ENCODE measurements at regions not wholly inside any gene's neighbourhood (a gene's known extent, or its start where the extent isn't known, plus 50 kb on each side); places are given as distances from the start of the nearest gene placed in this dataset.
A peak's percentile ranks its signal among the peaks of the same experiment; 100 is the strongest.

- Histone ChIP-seq H3K4me1 (ENCODE audit: control insufficient read depth, insufficient read depth, low read length, unreplicated experiment) (no peaks in the 10 kb centered on the region), H3K4me3 (ENCODE audit: low read depth, low read length) (no peak overlapping the region), H3K79me2 (ENCODE audit: control insufficient read depth, insufficient read depth, low read length, unreplicated experiment) (no peaks in the 10 kb centered on the region)
These were observed 358.1 kb upstream of the SYT4 start for GRCh38 chr18:43635397-43635796.

GRCh38 chr18:43642727-43643330 is 365.5 kb upstream of the SYT4 start:
- Histone ChIP-seq H3K36me3 (ENCODE audit: insufficient read depth, low read length) (no peaks in the 10 kb centered on the region), H3K4me3 (ENCODE audit: low read depth, low read length) (no peak overlapping the region), H3K27me3 (ENCODE audit: insufficient read depth, low read length) (no peaks in the 10 kb centered on the region), H3K4me1 (ENCODE audit: control insufficient read depth, insufficient read depth, low read length, unreplicated experiment) (no peaks in the 10 kb centered on the region), H3K79me2 (ENCODE audit: control insufficient read depth, insufficient read depth, low read length, unreplicated experiment) (no peaks in the 10 kb centered on the region), H3K27ac (ENCODE audit: low read depth, low read length) (no peak overlapping the region), H2AFZ (ENCODE audit: low read length, unreplicated experiment) (no peak overlapping the region)

More at GRCh38 chr18:43635397-43635796, 358.1 kb upstream of the SYT4 start:
- no peak overlapping the region for H3K27ac ChIP-seq (ENCODE audit: low read depth, low read length)
- no peaks in the 10 kb centered on the region for H3K27me3 ChIP-seq (ENCODE audit: insufficient read depth, low read length)
- H2AFZ ChIP-seq (ENCODE audit: low read length, unreplicated experiment) = no peak overlapping the region
- no peaks in the 10 kb centered on the region for H3K36me3 ChIP-seq (ENCODE audit: insufficient read depth, low read length)

- Histone ChIP-seq H3K27ac (ENCODE audit: low read depth, low read length) (no peak overlapping the region), H3K4me3 (ENCODE audit: low read depth, low read length) (no peak overlapping the region), H3K79me2 (ENCODE audit: control insufficient read depth, insufficient read depth, low read length, unreplicated experiment) (no peaks in the 10 kb centered on the region), H3K36me3 (ENCODE audit: insufficient read depth, low read length) (no peaks in the 10 kb centered on the region), H3K27me3 (ENCODE audit: insufficient read depth, low read length) (no peaks in the 10 kb centered on the region), H2AFZ (ENCODE audit: low read length, unreplicated experiment) (no peak overlapping the region), H3K4me1 (ENCODE audit: control insufficient read depth, insufficient read depth, low read length, unreplicated experiment) (no peaks in the 10 kb centered on the region)
These were observed 370.7 kb upstream of the SYT4 start for GRCh38 chr18:43648002-43648401.

GRCh38 chr18:43649649-43650357 is 372.5 kb upstream of the SYT4 start:
- Histone ChIP-seq H3K4me3 (ENCODE audit: low read depth, low read length) (no peak overlapping the region), H3K36me3 (ENCODE audit: insufficient read depth, low read length) (no peaks in the 10 kb centered on the region), H3K4me1 (ENCODE audit: control insufficient read depth, insufficient read depth, low read length, unreplicated experiment) (no peaks in the 10 kb centered on the region), H3K79me2 (ENCODE audit: control insufficient read depth, insufficient read depth, low read length, unreplicated experiment) (no peaks in the 10 kb centered on the region), H3K27me3 (ENCODE audit: insufficient read depth, low read length) (no peaks in the 10 kb centered on the region), H2AFZ (ENCODE audit: low read length, unreplicated experiment) (no peak overlapping the region), H3K27ac (ENCODE audit: low read depth, low read length) (no peak overlapping the region)

GRCh38 chr18:43650426-43650825 is 373.1 kb upstream of the SYT4 start:
- Histone ChIP-seq H3K4me1 (ENCODE audit: control insufficient read depth, insufficient read depth, low read length, unreplicated experiment) (no peaks in the 10 kb centered on the region), H3K27ac (ENCODE audit: low read depth, low read length) (no peak overlapping the region), H3K36me3 (ENCODE audit: insufficient read depth, low read length) (no peaks in the 10 kb centered on the region), H3K4me3 (ENCODE audit: low read depth, low read length) (no peak overlapping the region), H2AFZ (ENCODE audit: low read length, unreplicated experiment) (no peak overlapping the region), H3K79me2 (ENCODE audit: control insufficient read depth, insufficient read depth, low read length, unreplicated experiment) (no peaks in the 10 kb centered on the region), H3K27me3 (ENCODE audit: insufficient read depth, low read length) (no peaks in the 10 kb centered on the region)

- H3K4me3 ChIP-seq (ENCODE audit: low read depth, low read length) = no peak overlapping the region
- H3K79me2 ChIP-seq (ENCODE audit: control insufficient read depth, insufficient read depth, low read length, unreplicated experiment) = no peaks in the 10 kb centered on the region
- no peaks in the 10 kb centered on the region for H3K27me3 ChIP-seq (ENCODE audit: insufficient read depth, low read length)
- H3K4me1 ChIP-seq (ENCODE audit: control insufficient read depth, insufficient read depth, low read length, unreplicated experiment) = no peaks in the 10 kb centered on the region
- H2AFZ ChIP-seq (ENCODE audit: low read length, unreplicated experiment) = no peak overlapping the region
- H3K36me3 ChIP-seq (ENCODE audit: insufficient read depth, low read length) = no peaks in the 10 kb centered on the region
- H3K27ac ChIP-seq (ENCODE audit: low read depth, low read length) = no peak overlapping the region
These were observed 373.8 kb upstream of the SYT4 start for GRCh38 chr18:43651057-43651456.

- Histone ChIP-seq H3K4me1 (ENCODE audit: control insufficient read depth, insufficient read depth, low read length, unreplicated experiment) (peaks cover under 1% of the 10 kb centered on the region), H2AFZ (ENCODE audit: low read length, unreplicated experiment) (no peak overlapping the region), H3K79me2 (ENCODE audit: control insufficient read depth, insufficient read depth, low read length, unreplicated experiment) (no peaks in the 10 kb centered on the region), H3K27me3 (ENCODE audit: insufficient read depth, low read length) (no peaks in the 10 kb centered on the region), H3K27ac (ENCODE audit: low read depth, low read length) (no peak overlapping the region), H3K4me3 (ENCODE audit: low read depth, low read length) (no peak overlapping the region), H3K36me3 (ENCODE audit: insufficient read depth, low read length) (no peaks in the 10 kb centered on the region)
These were observed 379.3 kb upstream of the SYT4 start for GRCh38 chr18:43656547-43656946.

GRCh38 chr18:43661570-43661969 is 384.3 kb upstream of the SYT4 start:
- no peaks in the 10 kb centered on the region for H3K36me3 ChIP-seq (ENCODE audit: insufficient read depth, low read length)
- no peaks in the 10 kb centered on the region for H3K79me2 ChIP-seq (ENCODE audit: control insufficient read depth, insufficient read depth, low read length, unreplicated experiment)
- no peak overlapping the region for H2AFZ ChIP-seq (ENCODE audit: low read length, unreplicated experiment)
- H3K27ac ChIP-seq (ENCODE audit: low read depth, low read length) = peak overlapping the region; percentile 84; the same call in 1 of the 2 replicates
- peaks cover 29% of the 10 kb centered on the region for H3K4me1 ChIP-seq (ENCODE audit: control insufficient read depth, insufficient read depth, low read length, unreplicated experiment)
- H3K4me3 ChIP-seq (ENCODE audit: low read depth, low read length) = no peak overlapping the region
- H3K27me3 ChIP-seq (ENCODE audit: insufficient read depth, low read length) = no peaks in the 10 kb centered on the region

GRCh38 chr18:43662657-43663056 is 385.4 kb upstream of the SYT4 start:
- Histone ChIP-seq H3K4me1 (ENCODE audit: control insufficient read depth, insufficient read depth, low read length, unreplicated experiment) (peaks cover 29% of the 10 kb centered on the region), H3K36me3 (ENCODE audit: insufficient read depth, low read length) (no peaks in the 10 kb centered on the region), H3K79me2 (ENCODE audit: control insufficient read depth, insufficient read depth, low read length, unreplicated experiment) (no peaks in the 10 kb centered on the region), H3K27me3 (ENCODE audit: insufficient read depth, low read length) (no peaks in the 10 kb centered on the region), H2AFZ (ENCODE audit: low read length, unreplicated experiment) (peak overlapping the region; percentile 54), H3K4me3 (ENCODE audit: low read depth, low read length) (peak overlapping the region; percentile 10), H3K27ac (ENCODE audit: low read depth, low read length) (peak overlapping the region; percentile 84)

- Histone ChIP-seq H3K27ac (ENCODE audit: low read depth, low read length) (peak overlapping the region; percentile 84), H2AFZ (ENCODE audit: low read length, unreplicated experiment) (no peak overlapping the region), H3K36me3 (ENCODE audit: insufficient read depth, low read length) (no peaks in the 10 kb centered on the region), H3K4me1 (ENCODE audit: control insufficient read depth, insufficient read depth, low read length, unreplicated experiment) (peaks cover 29% of the 10 kb centered on the region), H3K79me2 (ENCODE audit: control insufficient read depth, insufficient read depth, low read length, unreplicated experiment) (no peaks in the 10 kb centered on the region), H3K27me3 (ENCODE audit: insufficient read depth, low read length) (no peaks in the 10 kb centered on the region), H3K4me3 (ENCODE audit: low read depth, low read length) (no peak overlapping the region)
These were observed 385.9 kb upstream of the SYT4 start for GRCh38 chr18:43663159-43663558.

GRCh38 chr18:43664487-43665008 is 387.3 kb upstream of the SYT4 start:
- Histone ChIP-seq H3K36me3 (ENCODE audit: insufficient read depth, low read length) (no peaks in the 10 kb centered on the region), H3K27me3 (ENCODE audit: insufficient read depth, low read length) (no peaks in the 10 kb centered on the region), H3K4me3 (ENCODE audit: low read depth, low read length) (0 out of 2 replicates have a peak overlapping the region, but pooled peaks have one; percentile 27), H3K27ac (ENCODE audit: low read depth, low read length) (peak overlapping the region; percentile 74), H3K79me2 (ENCODE audit: control insufficient read depth, insufficient read depth, low read length, unreplicated experiment) (no peaks in the 10 kb centered on the region), H2AFZ (ENCODE audit: low read length, unreplicated experiment) (peak overlapping the region; percentile 97), H3K4me1 (ENCODE audit: control insufficient read depth, insufficient read depth, low read length, unreplicated experiment) (peaks cover 29% of the 10 kb centered on the region)

Measured in ACC112 (cell line).